ENCODE measurements at regions not wholly inside any gene's neighbourhood (a gene's known extent, or its start where the extent isn't known, plus 50 kb on each side); places are given as distances from the start of the nearest gene placed in this dataset.

- CTCF ChIA-PET (ENCODE audit: partially characterized antibody), result interaction anchor here (1.4 kb wide), 1 partner anchor 16 kb away, joined by 3 read pairs; no protein-coding TSS in a partner anchor
- no peak overlapping the region for H2AFZ ChIP-seq (ENCODE audit: low read length)
- POLR2A ChIA-PET (ENCODE audit: partially characterized antibody), result no interaction called here
- H4K5ac ChIP-seq (ENCODE audit: insufficient read length, low read depth, low read length), result no peak overlapping the region
- no peaks in the 10 kb centered on the region for H3K36me3 ChIP-seq (ENCODE audit: control insufficient read depth in 2 of 4, insufficient read depth in 4 of 4, low read length in 3 of 4)
- no peaks in the 10 kb centered on the region for H3K23me2 ChIP-seq (ENCODE audit: low read depth, low read length)
- H2BK5ac ChIP-seq (ENCODE audit: low read depth, low read length), result no peak overlapping the region
- no peaks in the 10 kb centered on the region for H3K79me2 ChIP-seq (ENCODE audit: control insufficient read depth in 1 of 2, insufficient read depth in 2 of 2, low read length in 2 of 2)
- H3K9me3 ChIP-seq (ENCODE audit: insufficient read depth in 2 of 2, low read depth in 1 of 2, low read length in 1 of 2), result no peaks in the 10 kb centered on the region
- DNase-seq (ENCODE audit: low read depth in 1 of 2, low spot score in 2 of 2), result no peak
- H3K14ac ChIP-seq (ENCODE audit: insufficient read length), result no peak overlapping the region
- no peak overlapping the region for H3K4me3 ChIP-seq (ENCODE audit: extremely low read depth in 1 of 4, insufficient read depth in 2 of 4, low read depth in 3 of 4, low read length in 4 of 4)
- no peak overlapping the region for H4K91ac ChIP-seq (replicated peaks; ENCODE audit: insufficient read length, low read length)
- H2BK120ac ChIP-seq (replicated peaks; ENCODE audit: low read depth, low read length), result no peak overlapping the region
- no peak overlapping the region for H3K18ac ChIP-seq (ENCODE audit: extremely low read depth, low read length)
- H4K20me1 ChIP-seq (replicated peaks in 1 of 2; ENCODE audit: control insufficient read depth in 1 of 2, insufficient read depth in 2 of 2, low read length in 2 of 2), result no peaks in the 10 kb centered on the region
- no peak overlapping the region for H2AK5ac ChIP-seq (ENCODE audit: low read depth, low read length)
- H3K4me1 ChIP-seq (replicated peaks in 1 of 4; ENCODE audit: control insufficient read depth in 3 of 4, insufficient read depth in 4 of 4, low read length in 3 of 4), result peaks cover 0 to 2% (median under 1%) of the 10 kb centered on the region in 4 experiments; a peak in 1 of 7 replicates
- no peak for FAIRE-seq
- H2BK12ac ChIP-seq (ENCODE audit: low read depth, low read length), result no peak overlapping the region
- no peaks in the 10 kb centered on the region for H3K79me1 ChIP-seq (ENCODE audit: low read depth, low read length)
- no peak overlapping the region for H4K8ac ChIP-seq (ENCODE audit: extremely low read depth, insufficient read depth, low read length)
- H3K4ac ChIP-seq (replicated peaks; ENCODE audit: insufficient read length, low read depth, low read length), result no peak overlapping the region
- no peak overlapping the region for H3K4me2 ChIP-seq (ENCODE audit: insufficient read depth in 1 of 2, low read depth in 2 of 2, low read length in 2 of 2)
- WGBS, 2 experiments (ENCODE audit: extremely low coverage in 1 of 2, insufficient coverage in 1 of 2, insufficient read length in 1 of 2, insufficient replicate concordance in 2 of 2, low coverage in 1 of 2, low lambda C conversion rate in 2 of 2, missing lambda C conversion rate in 1 of 2), result 89% methylated on average over 1 of the region's 1 CpG; no CpG with 5 or more reads in 1 of the 2 experiments
- H3K56ac ChIP-seq (replicated peaks; ENCODE audit: insufficient read length, low read depth, low read length), result no peak overlapping the region
- H3K27me3 ChIP-seq (replicated peaks in 1 of 4; ENCODE audit: control insufficient read depth in 3 of 4, extremely low read depth in 1 of 4, insufficient read depth in 3 of 4, low read length in 3 of 4), result no peaks in the 10 kb centered on the region
- TF ChIP-seq SIX5 (IDR thresholded peaks at IDR 0.05; ENCODE audit: low read depth, low read length), result no peak
- no peak for TF ChIP-seq HDAC6 (IDR thresholded peaks at IDR 0.05; ENCODE audit: low read depth, low read length)
- H2BK20ac ChIP-seq (ENCODE audit: low read length), result no peak overlapping the region
- H2BK15ac ChIP-seq (ENCODE audit: low read length), result no peak overlapping the region
- no peak overlapping the region for H3K9ac ChIP-seq (replicated peaks in 1 of 4; ENCODE audit: extremely low read depth in 1 of 4, low read depth in 3 of 4, low read length in 3 of 4)
- H3K27ac ChIP-seq (ENCODE audit: low read depth, low read length), result no peak overlapping the region
- H3K23ac ChIP-seq (ENCODE audit: insufficient read length), result no peak overlapping the region
Measured at GRCh38 chr10:61609701-61610100, 53.0 kb upstream of the CABCOCO1 start.

All from H1 (cell line).